ENCODE measurements at regions not wholly inside any gene's neighbourhood (a gene's known extent, or its start where the extent isn't known, plus 50 kb on each side); places are given as distances from the start of the nearest gene placed in this dataset.

DNA sequence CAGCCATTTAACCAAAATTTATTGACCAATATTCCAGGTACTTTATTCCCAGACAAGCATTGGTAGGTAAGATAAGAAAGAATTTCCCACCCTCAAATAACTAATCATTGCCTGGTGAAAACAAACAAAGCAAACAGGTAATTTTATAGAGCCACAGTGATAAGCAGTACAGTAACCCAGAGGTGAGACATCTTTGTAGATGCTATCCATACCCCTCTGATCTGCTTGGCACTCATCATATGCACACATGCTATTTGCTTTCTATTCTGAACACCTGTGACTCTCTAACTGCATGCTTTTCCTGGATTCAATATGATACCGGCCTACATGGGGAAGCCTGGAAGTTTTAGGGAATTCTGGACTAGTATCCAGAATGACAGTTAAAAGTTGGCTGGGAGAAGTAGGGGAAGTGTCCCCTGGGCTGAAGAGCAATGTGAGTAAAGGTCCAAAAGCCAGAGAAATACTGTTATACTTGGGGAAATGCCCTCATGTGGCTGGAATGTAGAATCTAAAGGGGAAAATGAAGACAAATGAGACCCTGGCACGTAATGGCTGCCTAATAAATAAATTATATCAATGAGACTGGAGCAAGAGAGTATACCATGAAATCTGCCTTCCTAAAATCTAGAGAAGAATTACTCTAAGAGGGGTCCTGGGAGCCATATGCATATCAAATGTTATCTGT, 243.8 kb upstream of the ADAMTSL1 start (continued):
- TF ChIP-seq JUNB (CRISPR knock-in tag; conservative IDR thresholded peaks at IDR 0.05) (no peak), BDP1 (IDR thresholded peaks at IDR 0.05; ENCODE audit: insufficient read depth, insufficient read length) (no peak), PHB (CRISPR knock-in tag; IDR thresholded peaks at IDR 0.05) (no peak), BRD4 (IDR thresholded peaks at IDR 0.05) (no peak), ZEB2 (IDR thresholded peaks at IDR 0.05) (no peak), CBX3 (IDR thresholded peaks at IDR 0.05; ENCODE audit: borderline replicate concordance in 1 of 2, low read length in 2 of 2) (no peak), ZZZ3 (IDR thresholded peaks at IDR 0.05) (no peak), ZNF197 (CRISPR knock-in tag; IDR thresholded peaks at IDR 0.05; ENCODE audit: low read depth) (no peak), PHF8 (IDR thresholded peaks at IDR 0.05; ENCODE audit: borderline replicate concordance, low read length) (no peak)
- TF ChIP-seq, protein P1, sequence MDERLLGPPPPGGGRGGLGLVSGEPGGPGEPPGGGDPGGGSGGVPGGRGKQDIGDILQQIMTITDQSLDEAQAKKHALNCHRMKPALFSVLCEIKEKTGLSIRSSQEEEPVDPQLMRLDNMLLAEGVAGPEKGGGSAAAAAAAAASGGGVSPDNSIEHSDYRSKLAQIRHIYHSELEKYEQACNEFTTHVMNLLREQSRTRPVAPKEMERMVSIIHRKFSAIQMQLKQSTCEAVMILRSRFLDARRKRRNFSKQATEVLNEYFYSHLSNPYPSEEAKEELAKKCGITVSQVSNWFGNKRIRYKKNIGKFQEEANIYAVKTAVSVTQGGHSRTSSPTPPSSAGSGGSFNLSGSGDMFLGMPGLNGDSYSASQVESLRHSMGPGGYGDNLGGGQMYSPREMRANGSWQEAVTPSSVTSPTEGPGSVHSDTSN (CRISPR knock-in tag; IDR thresholded peaks at IDR 0.05; ENCODE audit: low read depth) = no peak
- TF ChIP-seq, protein P1 (tag; conservative IDR thresholded peaks at IDR 0.05; ENCODE audit: low read depth) = no peak

Measured in K562 (cell line).